Hippocampal formation (tissue), 2 donors: ENCODE measurements at regions not wholly inside any gene's neighbourhood (a gene's known extent, or its start where the extent isn't known, plus 50 kb on each side); places are given as distances from the start of the nearest gene placed in this dataset.

ENCODE experiments used
- DNase-seq, 2 donors: peaks; one replicate each; lab custom pipeline; 2025; lab: John Stamatoyannopoulos, UW

- DNase-seq, result no peak
These were observed 100.0 kb upstream of the IQSEC1 start for GRCh38 chr3:13173186-13173585.

DNA sequence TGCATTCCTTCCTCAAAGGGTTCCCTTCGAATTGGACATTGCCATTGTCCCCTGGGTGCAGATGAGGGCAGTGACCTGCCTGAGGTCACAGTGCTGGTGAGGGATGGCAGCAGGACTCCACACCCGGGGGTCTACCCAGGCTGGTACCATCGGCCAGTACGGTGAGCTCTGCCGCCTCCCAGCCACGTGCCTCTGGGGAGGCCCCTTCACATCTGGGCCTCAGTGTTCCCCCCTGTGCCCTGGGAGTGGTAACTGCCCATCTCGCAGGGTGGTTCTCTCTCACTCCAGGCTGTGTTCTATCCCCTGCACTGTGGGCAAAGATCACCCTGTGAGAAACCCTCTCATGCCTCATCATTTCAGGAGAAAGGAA lies 99.4 kb upstream of the IQSEC1 start:
- DNase-seq, result no peak

DNA sequence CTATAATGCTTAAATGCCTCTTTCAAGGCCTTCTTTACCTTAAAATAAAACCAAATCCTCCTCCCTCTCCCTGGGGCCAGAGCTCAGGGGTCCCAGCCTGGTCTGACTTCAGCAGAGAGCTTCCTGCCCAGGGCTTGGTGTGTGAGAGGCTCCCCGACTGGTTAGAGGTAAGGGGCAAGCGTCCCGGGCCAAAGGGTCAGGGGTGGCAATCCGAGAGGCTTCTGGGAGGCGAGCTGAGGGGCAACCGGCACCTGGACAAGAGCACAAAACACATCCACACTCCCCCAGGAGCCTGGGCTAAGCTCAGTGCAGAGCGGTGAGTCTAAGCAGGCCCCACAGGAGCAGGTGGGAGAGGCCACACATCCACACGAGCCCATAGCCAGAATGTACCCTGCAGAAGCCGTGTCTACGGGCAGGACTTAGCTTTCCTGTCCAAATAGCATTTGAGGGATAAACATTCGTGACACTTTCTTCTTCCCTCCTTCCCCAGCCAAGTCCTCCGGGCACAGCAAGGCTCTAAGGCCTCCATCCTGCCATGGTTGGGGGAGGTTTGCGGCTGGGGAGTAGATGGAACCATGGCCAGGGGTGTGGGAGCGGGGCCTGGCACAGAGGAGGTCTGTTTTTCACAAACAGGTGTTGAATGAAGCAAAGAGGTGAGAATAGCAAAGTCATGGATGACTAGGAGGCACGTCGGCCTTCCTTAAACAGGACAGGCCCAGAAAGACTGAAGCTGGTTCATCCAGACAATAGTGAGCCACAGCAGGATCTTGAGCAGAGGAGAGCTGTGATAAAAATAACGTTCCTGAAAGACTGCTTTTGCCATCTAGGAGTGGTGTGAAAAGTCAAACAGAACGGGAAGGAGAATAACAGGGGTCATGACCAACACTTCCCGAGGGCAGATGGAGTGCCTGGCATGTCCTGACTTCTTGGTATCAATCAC lies 98.7 kb upstream of the IQSEC1 start:
- no peak for DNase-seq

GRCh38 chr3:13170317-13170716 lies 97.1 kb upstream of the IQSEC1 start:
- no peak for DNase-seq

- no peak for DNase-seq
These were observed 95.2 kb upstream of the IQSEC1 start for GRCh38 chr3:13168391-13168790.

GRCh38 chr3:13167829-13168228 lies 94.6 kb upstream of the IQSEC1 start:
- no peak for DNase-seq

GRCh38 chr3:13167064-13167743 lies 94.0 kb upstream of the IQSEC1 start:
- DNase-seq, result no peak

DNA sequence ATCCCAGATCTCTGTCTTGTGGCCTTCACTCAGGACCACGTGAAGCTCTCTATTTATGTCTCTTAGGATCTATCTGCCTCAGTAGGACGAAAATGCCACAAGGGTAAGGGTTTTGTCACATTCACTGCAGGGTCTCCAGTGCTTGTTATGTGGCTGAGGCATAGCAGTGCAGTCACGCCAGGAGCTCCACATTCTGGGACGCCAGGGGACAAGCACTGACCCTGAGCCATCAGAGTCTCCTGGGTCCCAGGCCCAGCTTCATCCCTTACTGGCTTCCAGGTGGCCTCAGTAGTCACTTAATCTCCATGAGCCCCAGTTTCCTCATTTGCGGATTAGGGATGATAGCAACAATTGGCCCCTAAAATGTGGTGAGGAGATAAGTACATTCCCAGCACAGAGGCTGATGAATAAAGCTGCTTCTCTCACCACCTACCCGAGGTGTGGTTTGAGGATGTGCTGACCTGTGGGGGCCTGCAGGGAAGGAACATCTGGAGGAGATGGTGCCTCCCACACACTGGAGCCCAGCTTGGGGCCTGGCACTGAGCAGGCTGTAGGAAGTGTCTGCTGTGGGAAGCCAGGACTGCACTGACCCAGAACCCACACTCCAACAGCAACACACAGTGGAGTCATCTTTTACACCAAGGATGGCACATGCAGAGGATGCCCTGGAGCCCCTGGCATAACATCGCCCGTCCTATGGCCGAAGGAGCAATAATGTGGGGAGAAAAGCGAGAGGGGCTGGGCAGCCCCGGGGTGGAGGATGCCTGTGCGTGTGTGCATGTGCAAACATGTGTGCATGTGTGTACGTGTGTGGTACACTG lies 93.2 kb upstream of the IQSEC1 start:
- no peak for DNase-seq

GRCh38 chr3:13165576-13165975 lies 92.3 kb upstream of the IQSEC1 start:
- no peak for DNase-seq

GRCh38 chr3:13164893-13165492 lies 91.8 kb upstream of the IQSEC1 start:
- no peak for DNase-seq

- DNase-seq, result no peak
These were observed 90.7 kb upstream of the IQSEC1 start for GRCh38 chr3:13163848-13164382.

DNA sequence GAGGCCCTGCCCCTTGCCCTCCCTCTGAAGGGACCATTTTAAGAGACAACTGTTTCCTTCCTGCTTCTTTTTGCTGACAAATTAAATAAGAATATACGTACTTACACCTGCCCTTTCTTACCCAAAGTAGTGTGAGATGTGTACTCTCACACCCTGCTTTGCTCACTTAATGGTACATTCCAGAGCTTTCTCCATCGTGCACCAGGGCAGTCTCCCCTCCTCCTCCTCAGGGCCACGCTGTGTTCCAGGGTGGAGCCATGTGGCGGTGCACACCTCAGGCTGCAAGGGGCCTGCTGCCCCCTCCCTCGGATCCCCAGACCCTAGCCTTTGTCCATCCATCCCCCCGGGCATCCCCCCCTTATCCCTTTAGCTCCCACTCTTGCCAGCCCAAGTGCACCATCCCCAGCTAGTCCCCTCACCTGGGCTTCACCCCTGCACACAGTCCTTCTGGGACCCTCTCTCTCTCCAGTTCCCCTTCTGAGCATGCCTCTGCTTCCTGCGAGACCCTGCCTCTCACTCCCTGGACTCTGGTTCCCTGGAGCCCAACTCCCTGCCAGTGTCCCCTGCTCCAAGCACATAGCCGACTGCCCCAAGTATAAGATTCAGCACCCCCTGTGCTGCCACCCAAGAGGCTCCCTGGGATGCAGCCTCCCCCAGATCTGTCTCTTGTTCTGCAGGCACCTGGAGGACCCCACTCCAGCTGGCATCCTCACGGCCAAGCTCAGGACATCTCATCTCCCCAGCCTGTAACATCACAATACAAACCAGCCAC lies 89.5 kb upstream of the IQSEC1 start:
- DNase-seq, result no peak

DNA sequence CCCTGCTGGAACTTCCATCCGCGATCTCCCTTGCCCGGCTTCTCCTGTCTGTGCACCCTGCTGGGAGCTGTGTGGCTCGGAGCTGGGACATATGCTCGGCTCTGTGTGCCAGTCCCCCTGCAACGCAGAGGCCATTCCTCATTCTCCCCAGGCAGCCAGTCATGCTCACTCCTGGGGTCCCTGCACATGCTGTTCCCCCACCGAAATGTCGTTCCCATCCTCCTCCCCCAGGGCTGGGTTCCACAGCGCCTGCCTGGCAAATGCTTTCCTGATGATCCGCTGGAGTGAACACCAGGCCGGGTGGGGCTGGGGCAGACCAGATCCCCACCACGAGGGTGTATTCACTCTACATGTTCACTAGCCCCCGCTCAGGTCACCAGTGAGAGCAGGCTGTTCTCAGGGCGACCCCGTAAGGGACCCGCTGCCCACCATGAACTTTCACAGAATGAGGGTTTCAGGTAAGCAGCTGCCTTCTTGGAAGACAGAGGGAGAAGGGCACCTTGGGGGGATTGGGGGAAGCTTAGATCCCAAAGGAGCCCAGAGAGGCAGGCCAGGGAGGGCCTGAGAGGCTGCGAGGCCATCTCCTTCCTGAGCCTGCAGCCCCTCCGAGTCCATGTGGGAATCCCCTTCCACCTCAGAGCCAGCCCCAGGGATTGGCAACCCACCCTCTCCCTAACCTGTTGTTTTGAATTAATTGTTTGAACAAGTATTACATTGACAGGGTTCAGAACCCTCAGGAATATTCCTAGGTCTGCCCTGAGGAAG lies 88.7 kb upstream of the IQSEC1 start:
- no peak for DNase-seq

GRCh38 chr3:13161021-13161759 lies 88.0 kb upstream of the IQSEC1 start:
- no peak for DNase-seq

DNA sequence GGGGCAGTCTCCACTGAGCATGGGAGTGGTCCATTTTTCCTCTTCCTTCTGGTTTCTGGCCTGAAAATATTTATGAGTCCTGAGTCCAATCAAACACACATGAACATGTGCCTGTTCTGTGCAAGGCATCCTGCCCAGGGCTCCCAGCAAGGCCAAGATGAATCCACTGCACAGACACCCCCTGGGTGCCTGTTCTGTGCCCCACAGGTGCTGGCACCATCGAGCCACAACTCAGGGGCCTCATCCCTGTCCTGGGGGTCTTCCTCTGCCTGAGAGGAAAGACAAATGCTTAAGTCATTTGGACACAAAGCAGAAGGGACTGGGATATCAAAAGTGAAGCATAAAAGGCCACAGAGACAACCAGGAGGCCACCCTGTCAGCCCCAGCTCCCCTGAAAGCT lies 87.4 kb upstream of the IQSEC1 start:
- DNase-seq, result no peak

GRCh38 chr3:13159890-13160289 lies 86.7 kb upstream of the IQSEC1 start:
- DNase-seq, result no peak

DNA sequence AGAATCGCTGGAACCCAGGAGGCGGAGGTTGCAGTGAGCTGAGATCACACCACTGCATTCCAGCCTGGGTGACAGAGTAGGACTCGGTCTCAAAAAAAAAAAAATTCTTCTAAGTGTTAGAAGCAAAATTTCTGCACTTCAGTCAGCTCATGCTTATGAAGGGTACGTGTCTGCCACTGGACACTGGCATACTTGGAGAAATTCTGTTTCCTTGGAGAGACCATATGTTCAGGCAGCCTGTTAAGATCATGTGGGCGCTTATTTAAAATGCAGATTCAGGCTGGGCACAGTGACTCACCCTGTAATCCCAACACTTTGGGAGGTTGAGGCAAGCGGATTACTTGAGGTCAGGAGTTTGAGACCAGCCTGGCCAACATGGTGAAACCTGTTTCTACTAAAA lies 85.6 kb upstream of the IQSEC1 start:
- DNase-seq, result no peak

- no peak for DNase-seq
These were observed 85.2 kb upstream of the IQSEC1 start for GRCh38 chr3:13158408-13158807.

- no peak for DNase-seq
These were observed 84.8 kb upstream of the IQSEC1 start for GRCh38 chr3:13157986-13158385.
